Endothelial cell of umbilical vein (primary cell): ENCODE measurements at regions not wholly inside any gene's neighbourhood (a gene's known extent, or its start where the extent isn't known, plus 50 kb on each side); places are given as distances from the start of the nearest gene placed in this dataset.

ENCODE experiments used
- BruUV-seq: library from RNA; stranded (reverse); fragments of 400-500 nt; replicated peaks from 2 replicates; lab custom pipeline; 2021; lab: Mats Ljungman, UMichigan
- CTCF ChIA-PET: fragments of 300-600, 350-600 bp; sonication (Branson Sonifier 250); formaldehyde crosslinking; loops from one replicate; lab custom pipeline; 2021; ENCODE audit warnings: antibody characterized with exemption, inconsistent platforms; lab: Charles Lee
- POLR2A ChIA-PET: fragments of 300-600, 350-600 bp; sonication (Branson Sonifier 250); formaldehyde crosslinking; loops from one replicate; lab custom pipeline; 2021; ENCODE audit warnings: antibody characterized with exemption, inconsistent platforms; lab: Charles Lee
- DNase-seq: peaks from one replicate; pipeline ENCODE4 v3.0.0-alpha.2; 2011; ENCODE audit warnings: low read depth, low spot score
- FAIRE-seq: peaks from 2 replicates; lab custom pipeline; 2011; peaks lifted over from hg19 to GRCh38; lab: Jason Lieb, UNC
- H2AFZ ChIP-seq: 2 replicates; pipeline ENCODE4 v1.6.0; 2012; ENCODE audit warnings: low read depth, low read length, control low read depth, inconsistent platforms
- H3K27ac ChIP-seq: 2 replicates; pipeline ENCODE4 v1.5.1; 2011; ENCODE audit warnings: low read depth, mild to moderate bottlenecking, control low read depth, low read length, moderate library complexity; ENCODE audit not compliant: insufficient read depth
- H3K27me3 ChIP-seq, 2 experiments: 2 replicates each; pipeline versions ENCODE4 v1.6.0 to v1.6.1; 2011; ENCODE audit warnings: low read length in 2 of 2, mixed read lengths in 1 of 2; ENCODE audit not compliant: control insufficient read depth in 2 of 2, insufficient read depth in 2 of 2
- H3K36me3 ChIP-seq, 2 experiments: 2 replicates in 1 of 2; 3 replicates in 1 of 2; pipeline ENCODE4 v1.5.1; 2011; ENCODE audit warnings: low read length in 2 of 2, mild to moderate bottlenecking in 1 of 2, moderate library complexity in 1 of 2; ENCODE audit not compliant: control insufficient read depth in 2 of 2, insufficient read depth in 2 of 2; ENCODE audit errors: extremely low read depth in 1 of 2
- H3K4me1 ChIP-seq: 3 replicates; pipeline ENCODE4 v1.5.1; 2011; ENCODE audit warnings: mild to moderate bottlenecking, low read length; ENCODE audit not compliant: control insufficient read depth, insufficient read depth; ENCODE audit errors: extremely low read depth
- H3K4me2 ChIP-seq: 2 replicates; pipeline ENCODE4 v1.6.1; 2011; ENCODE audit warnings: low read length, control low read depth, mixed read lengths; ENCODE audit not compliant: insufficient read depth
- H3K4me3 ChIP-seq, 3 experiments: fragments of 200-600 bp in 1 of 3; sonication (generic), shearing (Covaris generic) in 1 of 3; replicated peaks in 1 of 3; 2 replicates each; pipeline ENCODE4 v1.5.1; 2011 to 2016; ENCODE audit warnings: control low read depth in 3 of 3, low read length in 3 of 3, mild to moderate bottlenecking in 2 of 3, inconsistent platforms in 1 of 3, low read depth in 1 of 3, moderate library complexity in 1 of 3; ENCODE audit not compliant: insufficient read depth in 1 of 3
- H3K79me2 ChIP-seq: 2 replicates; pipeline ENCODE4 v1.6.0; 2012; ENCODE audit warnings: low read length, inconsistent platforms; ENCODE audit not compliant: control insufficient read depth, insufficient read depth
- H3K9ac ChIP-seq: replicated peaks from 2 replicates; pipeline ENCODE3; 2011; ENCODE audit warnings: low read length, control low read depth; ENCODE audit not compliant: insufficient read depth; ENCODE audit errors: extremely low read depth
- H3K9me1 ChIP-seq: replicated peaks from 3 replicates; pipeline ENCODE4 v1.6.0; 2011; ENCODE audit warnings: mild to moderate bottlenecking, low read length; ENCODE audit not compliant: control insufficient read depth, insufficient read depth; ENCODE audit errors: extremely low read depth
- H3K9me3 ChIP-seq: replicated peaks from 2 replicates; pipeline ENCODE4 v1.5.1; 2012; ENCODE audit warnings: low read length, inconsistent platforms; ENCODE audit not compliant: control insufficient read depth, insufficient read depth
- H4K20me1 ChIP-seq: replicated peaks from 2 replicates; pipeline ENCODE3; 2011; ENCODE audit warnings: mild to moderate bottlenecking, low read length; ENCODE audit not compliant: control insufficient read depth, insufficient read depth; ENCODE audit errors: extremely low read depth
- EZH2 ChIP-seq: IDR thresholded peaks from 2 replicates; pipeline ENCODE4 v1.6.1; 2012; ENCODE audit warnings: borderline replicate concordance, low read depth, mild to moderate bottlenecking, moderate library complexity, low read length, inconsistent platforms; ENCODE audit not compliant: severe bottlenecking
- FOS ChIP-seq: IDR thresholded peaks from 2 replicates; pipeline ENCODE4 v1.6.1; 2011; ENCODE audit warnings: mild to moderate bottlenecking, low read length, moderate library complexity, borderline replicate concordance; ENCODE audit not compliant: insufficient read depth
- GATA2 ChIP-seq: IDR thresholded peaks from 2 replicates; pipeline ENCODE4 v1.7.0; 2011; ENCODE audit warnings: low read depth, mild to moderate bottlenecking, moderate library complexity, mixed read lengths, low read length; ENCODE audit not compliant: insufficient read length, insufficient read depth
- JUN ChIP-seq: IDR thresholded peaks from 2 replicates; pipeline ENCODE4 v1.6.1; 2011; ENCODE audit warnings: borderline replicate concordance, low read depth; ENCODE audit not compliant: insufficient read length, insufficient read depth
- MYC ChIP-seq: IDR thresholded peaks from one replicate; pipeline ENCODE4 v1.6.1; 2011; ENCODE audit warnings: mild to moderate bottlenecking, low read depth, low read length
- POLR2A ChIP-seq: IDR thresholded peaks from 2 replicates; pipeline ENCODE4 v1.6.1; 2012; ENCODE audit warnings: low read depth, mild to moderate bottlenecking, control low read depth, low read length
- POLR2AphosphoS5 ChIP-seq: IDR thresholded peaks from 2 replicates; pipeline ENCODE4 v1.6.1; 2012; ENCODE audit warnings: low read depth, mild to moderate bottlenecking, control low read depth, low read length, moderate library complexity; ENCODE audit not compliant: insufficient read depth
- dilution Hi-C: fragments of 300-500 bp; cut with MboI; formaldehyde crosslinking; loops from one replicate; pipeline ENCODE4 v1.15.0; 2019; ENCODE audit warnings: low sequenced_read_pairs; ENCODE audit not compliant: extremely low pct_ligation_motif_present
- intact Hi-C: fragments of 100-400 bp; cut with micrococcal nuclease; formaldehyde crosslinking; loops from one replicate; pipeline ENCODE4 v1.10.0; 2022
- TF ChIP-seq, protein P1 (sequence below), 2 donors: IDR thresholded peaks; 1 replicate in 1 of 2; 2 replicates in 1 of 2; pipeline ENCODE4 v1.5.1; 2011; ENCODE audit warnings: low read length in 2 of 2, mild to moderate bottlenecking in 2 of 2, moderate library complexity in 2 of 2, control low read depth in 1 of 2, inconsistent platforms in 1 of 2, low read depth in 1 of 2; ENCODE audit not compliant: insufficient read depth in 1 of 2; ENCODE audit errors: extremely low read depth in 1 of 2
- TF ChIP-seq, protein P2 (sequence below): IDR thresholded peaks from 2 replicates; pipeline ENCODE4 v1.6.1; 2011; ENCODE audit not compliant: insufficient read depth, insufficient read length

DNA sequence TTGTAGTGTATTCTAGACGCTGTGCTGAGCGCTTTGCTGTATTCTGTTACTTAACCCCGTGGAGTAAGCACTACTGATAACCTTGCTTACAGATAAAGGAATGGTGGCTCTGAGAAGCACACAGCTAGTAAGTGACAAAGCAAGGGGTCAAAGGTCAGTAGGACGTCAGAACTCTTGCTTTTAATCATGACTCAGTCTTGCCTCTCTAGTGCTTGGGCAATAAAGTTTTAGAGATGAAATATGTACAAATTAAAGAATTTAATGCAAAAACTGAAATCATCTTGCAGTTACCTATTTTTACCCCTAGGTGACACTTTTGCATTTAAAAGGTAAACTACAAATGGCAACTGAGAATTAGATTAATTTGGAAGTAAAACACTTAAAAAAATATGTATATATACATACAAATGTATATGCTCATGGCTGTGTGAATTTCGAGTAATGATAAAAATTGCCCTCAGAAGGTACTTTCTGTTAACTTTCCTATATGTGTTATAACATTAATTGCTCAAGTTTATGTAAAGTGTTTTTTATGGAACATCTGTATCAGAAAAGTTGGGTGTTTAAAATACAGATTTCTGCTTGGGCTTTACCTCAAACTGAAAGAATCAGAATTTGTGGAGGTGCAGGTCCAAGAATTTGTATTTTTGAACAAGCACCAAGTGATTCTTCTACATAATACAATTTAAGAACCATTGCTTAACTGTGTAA lies 175.1 kb upstream of the DAB2 start:
- dilution Hi-C loops (no loop called here), intact Hi-C loops (loop anchor here (2.0 to 5.0 kb wide), 4 partner anchors 92 to 1137 kb away; no protein-coding TSS in a partner anchor)
- ChIA-PET CTCF (interaction anchor here (1.1 kb wide), 1 partner anchor 1135 kb away, joined by 5 read pairs; no protein-coding TSS in a partner anchor), POLR2A (no interaction called here)
- H3K79me2 ChIP-seq, result no peaks in the 10 kb centered on the region
- no peaks in the 10 kb centered on the region for H3K9me1 ChIP-seq
- no peaks in the 10 kb centered on the region for H3K9me3 ChIP-seq
- no peak for TF ChIP-seq EZH2
- TF ChIP-seq, protein P1, sequence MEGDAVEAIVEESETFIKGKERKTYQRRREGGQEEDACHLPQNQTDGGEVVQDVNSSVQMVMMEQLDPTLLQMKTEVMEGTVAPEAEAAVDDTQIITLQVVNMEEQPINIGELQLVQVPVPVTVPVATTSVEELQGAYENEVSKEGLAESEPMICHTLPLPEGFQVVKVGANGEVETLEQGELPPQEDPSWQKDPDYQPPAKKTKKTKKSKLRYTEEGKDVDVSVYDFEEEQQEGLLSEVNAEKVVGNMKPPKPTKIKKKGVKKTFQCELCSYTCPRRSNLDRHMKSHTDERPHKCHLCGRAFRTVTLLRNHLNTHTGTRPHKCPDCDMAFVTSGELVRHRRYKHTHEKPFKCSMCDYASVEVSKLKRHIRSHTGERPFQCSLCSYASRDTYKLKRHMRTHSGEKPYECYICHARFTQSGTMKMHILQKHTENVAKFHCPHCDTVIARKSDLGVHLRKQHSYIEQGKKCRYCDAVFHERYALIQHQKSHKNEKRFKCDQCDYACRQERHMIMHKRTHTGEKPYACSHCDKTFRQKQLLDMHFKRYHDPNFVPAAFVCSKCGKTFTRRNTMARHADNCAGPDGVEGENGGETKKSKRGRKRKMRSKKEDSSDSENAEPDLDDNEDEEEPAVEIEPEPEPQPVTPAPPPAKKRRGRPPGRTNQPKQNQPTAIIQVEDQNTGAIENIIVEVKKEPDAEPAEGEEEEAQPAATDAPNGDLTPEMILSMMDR (IDR thresholded peaks at IDR 0.05; ENCODE audit: extremely low read depth in 1 of 2, insufficient read depth in 1 of 2, low read depth in 1 of 2, low read length in 2 of 2), result peak; percentile 21 to 28
- H3K9ac ChIP-seq, result no peak overlapping the region
- H3K4me3 ChIP-seq, result no peak overlapping the region
- H3K27me3 ChIP-seq, result no peaks in the 10 kb centered on the region
- H3K4me1 ChIP-seq, result no peaks in the 10 kb centered on the region
- no TSS peak for BruUV-seq
- no peak overlapping the region for H3K4me2 ChIP-seq
- H3K27ac ChIP-seq, result no peak overlapping the region
- H4K20me1 ChIP-seq, result no peaks in the 10 kb centered on the region
- H2AFZ ChIP-seq, result no peak overlapping the region
- peak; percentile 43 for DNase-seq
- peak; percentile 66 for FAIRE-seq
- H3K36me3 ChIP-seq, result no peaks in the 10 kb centered on the region

GRCh38 chr5:39598661-39599248 lies 174.0 kb upstream of the DAB2 start:
- no peak overlapping the region for H3K4me2 ChIP-seq
- intact Hi-C loops, result no loop called here
- DNase-seq (no peak), FAIRE-seq (no peak)
- no peaks in the 10 kb centered on the region for H3K27me3 ChIP-seq
- ChIA-PET POLR2A (no interaction called here), CTCF (interaction anchor here (0.9 to 1.1 kb wide), 2 partner anchors 115 to 1136 kb away, joined by 5 read pairs; no protein-coding TSS in a partner anchor)
- H3K79me2 ChIP-seq, result no peaks in the 10 kb centered on the region
- TF ChIP-seq, protein P2, sequence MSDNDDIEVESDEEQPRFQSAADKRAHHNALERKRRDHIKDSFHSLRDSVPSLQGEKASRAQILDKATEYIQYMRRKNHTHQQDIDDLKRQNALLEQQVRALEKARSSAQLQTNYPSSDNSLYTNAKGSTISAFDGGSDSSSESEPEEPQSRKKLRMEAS, result no peak
- TF ChIP-seq GATA2, result no peak
- TF ChIP-seq FOS, result no peak
- no peak for TF ChIP-seq POLR2A
- no peak for TF ChIP-seq POLR2AphosphoS5
- no peak for TF ChIP-seq JUN
- TF ChIP-seq MYC, result no peak
- TF ChIP-seq EZH2, result no peak
- TF ChIP-seq, protein P1 (IDR thresholded peaks at IDR 0.05; ENCODE audit: extremely low read depth in 1 of 2, insufficient read depth in 1 of 2, low read depth in 1 of 2, low read length in 2 of 2), result no peak
- no peak overlapping the region for H3K27ac ChIP-seq
- no peaks in the 10 kb centered on the region for H3K9me1 ChIP-seq
- dilution Hi-C loops, result no loop called here
- BruUV-seq, result no TSS peak
- no peak overlapping the region for H3K4me3 ChIP-seq
- H3K4me1 ChIP-seq, result no peaks in the 10 kb centered on the region
- H3K9me3 ChIP-seq, result no peaks in the 10 kb centered on the region
- no peaks in the 10 kb centered on the region for H3K36me3 ChIP-seq
- H2AFZ ChIP-seq, result no peak overlapping the region
- no peaks in the 10 kb centered on the region for H4K20me1 ChIP-seq
- H3K9ac ChIP-seq, result no peak overlapping the region
